Ramos (cell line): ENCODE measurements at regions not wholly inside any gene's neighbourhood (a gene's known extent, or its start where the extent isn't known, plus 50 kb on each side); places are given as distances from the start of the nearest gene placed in this dataset.

ENCODE experiments used
- in situ Hi-C: fragments of 300-500 bp; cut with MboI; formaldehyde crosslinking; loops from one replicate; pipeline ENCODE4 v1.14.3; 2022; ENCODE audit warnings: low sequenced_read_pairs; ENCODE audit not compliant: unreplicated experiment

DNA sequence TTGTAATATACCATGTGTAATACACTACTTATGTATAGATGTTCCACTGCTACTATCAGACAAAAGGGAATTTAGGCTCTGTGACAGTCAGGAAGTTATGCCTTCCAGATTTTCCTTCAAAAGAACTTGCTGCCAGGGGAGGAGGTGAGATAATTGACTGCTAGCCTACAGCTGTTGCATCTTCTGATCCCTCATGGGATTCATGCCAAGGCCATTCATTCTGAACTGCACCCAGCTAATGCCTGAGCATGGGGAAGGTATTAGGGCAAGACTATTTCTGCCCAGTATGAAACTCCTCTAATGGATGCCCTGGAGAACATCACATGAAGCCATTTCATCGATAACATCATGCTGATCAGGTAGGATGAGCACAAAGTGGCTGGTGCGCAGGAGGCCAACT is 746.5 kb upstream of the ZNF608 start:
- in situ Hi-C loops: no loop called here

DNA sequence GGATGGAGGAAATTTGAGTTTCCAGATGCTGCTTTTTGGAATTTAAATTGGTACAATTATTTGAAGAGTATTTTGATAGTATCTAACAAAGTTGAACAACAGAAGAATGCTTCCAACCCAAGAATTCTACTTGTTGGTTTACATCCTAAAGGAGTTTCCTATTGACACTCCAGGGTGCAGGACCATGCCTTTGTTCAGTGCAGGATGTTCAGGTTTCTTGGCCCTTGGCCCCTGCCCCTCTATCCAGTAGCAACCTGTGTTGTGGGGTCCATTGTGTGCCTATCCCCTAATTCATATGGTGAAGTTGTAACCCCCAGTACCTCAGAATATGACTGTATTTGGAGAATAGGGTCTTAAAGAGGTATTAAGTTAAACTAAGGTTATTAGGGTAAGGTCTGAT is 750.0 kb upstream of the ZNF608 start:
- in situ Hi-C loops: no loop called here

DNA sequence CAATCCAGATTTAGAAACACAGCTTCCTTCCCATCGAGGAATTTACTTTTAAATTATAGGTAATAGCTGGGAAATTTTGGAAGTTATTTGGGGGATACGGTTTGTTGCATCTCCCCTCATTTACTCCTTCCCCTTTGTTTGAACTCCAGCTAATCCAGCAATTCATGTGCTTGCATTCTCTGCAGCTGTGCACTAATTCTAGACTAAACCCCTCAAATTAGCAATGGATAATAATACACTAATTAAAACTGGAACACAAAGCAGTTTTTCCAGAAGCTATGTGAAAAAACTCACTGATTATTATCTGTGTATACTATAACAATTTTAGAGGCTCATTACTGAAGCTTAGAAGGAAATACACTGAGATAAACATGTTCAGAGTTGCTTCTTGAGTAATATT is 751.2 kb upstream of the ZNF608 start:
- in situ Hi-C loops: no loop called here

DNA sequence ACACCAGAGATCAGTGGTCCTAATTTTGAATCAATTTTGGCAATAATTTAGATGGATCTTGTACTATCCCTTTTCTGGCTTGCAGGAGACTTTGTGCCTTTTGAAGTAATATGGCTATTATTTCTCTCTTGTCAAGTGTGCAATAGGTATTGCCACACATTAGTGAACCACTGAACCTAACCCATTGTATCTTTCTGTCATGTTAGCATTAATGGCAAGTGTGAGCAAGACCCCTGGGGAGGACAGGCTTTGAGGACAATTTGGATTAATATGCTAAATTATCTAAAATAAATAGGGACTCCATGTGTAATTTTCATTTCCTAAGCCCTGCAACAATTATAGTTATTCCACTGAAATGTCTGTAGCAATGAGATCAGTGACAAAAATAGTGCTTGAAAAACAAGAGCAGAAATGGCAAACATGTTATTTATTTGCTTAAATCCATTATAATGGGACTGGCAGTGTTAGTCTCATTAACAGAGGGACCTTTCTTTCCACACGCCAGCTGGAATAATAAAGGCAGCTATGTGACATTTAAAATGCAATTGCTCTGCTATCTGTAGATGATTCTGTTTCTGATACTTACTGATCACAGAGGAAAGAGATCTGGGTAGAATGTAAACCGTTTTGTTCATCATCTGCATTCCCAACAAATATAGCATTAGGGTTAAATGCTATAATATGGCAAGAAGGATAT is 753.3 kb upstream of the ZNF608 start:
- in situ Hi-C loops: no loop called here

DNA sequence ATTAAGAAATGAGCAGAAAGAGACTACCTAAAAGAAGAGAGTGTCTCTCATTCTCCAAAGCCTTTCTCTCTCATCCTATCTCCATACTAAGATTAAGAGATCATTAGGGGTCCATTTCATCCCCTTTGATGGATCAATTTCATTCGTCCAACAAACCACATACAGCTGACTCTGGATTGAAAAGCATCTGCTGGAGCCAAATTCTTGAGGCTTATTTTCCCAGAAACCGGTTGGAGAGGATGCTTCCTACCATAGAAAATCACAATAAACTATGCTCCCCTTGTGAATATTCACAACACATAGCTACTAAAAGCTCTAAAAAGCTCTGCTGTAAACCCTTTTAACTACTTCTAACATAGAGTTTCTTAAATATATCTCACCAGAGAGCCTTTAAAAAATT is 755.0 kb upstream of the ZNF608 start:
- in situ Hi-C loops: no loop called here

DNA sequence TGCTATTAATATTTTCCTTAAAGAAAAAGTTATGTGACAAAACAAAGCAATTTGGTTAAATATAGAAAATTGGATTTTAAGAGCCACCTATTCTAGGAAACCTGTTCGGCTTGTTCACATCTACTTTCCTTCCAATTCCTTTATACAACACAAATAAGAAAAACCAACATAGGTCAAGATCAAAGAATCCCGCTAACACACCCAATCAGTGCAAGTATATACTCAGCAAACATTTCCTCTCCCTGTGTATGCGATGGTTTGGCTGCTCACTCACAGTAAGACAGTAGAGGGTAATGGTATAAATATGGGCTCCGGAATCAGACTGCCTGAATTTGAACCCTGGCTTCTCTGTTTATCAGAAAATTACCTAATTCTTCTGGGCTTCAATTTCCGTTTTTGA is 757.5 kb upstream of the ZNF608 start:
- in situ Hi-C loops: no loop called here

DNA sequence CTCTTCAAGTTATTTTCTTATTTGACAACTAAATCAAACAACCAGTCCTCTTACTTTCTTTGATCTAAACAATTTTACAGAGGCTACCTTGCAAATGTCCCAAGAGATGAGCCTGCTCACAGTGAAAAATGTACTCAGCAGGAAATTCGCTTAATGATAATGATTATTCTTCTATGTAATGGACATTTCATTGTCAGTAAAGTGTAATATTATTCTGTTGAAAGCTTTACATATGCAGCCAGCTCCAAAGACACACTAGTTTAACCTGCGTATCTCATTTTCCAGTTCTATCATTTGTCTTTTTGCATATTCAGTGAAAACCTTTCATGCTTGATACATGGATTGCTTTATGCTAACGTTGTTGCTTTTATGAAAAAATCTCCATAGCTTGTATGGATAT is 758.7 kb upstream of the ZNF608 start:
- in situ Hi-C loops: no loop called here

DNA sequence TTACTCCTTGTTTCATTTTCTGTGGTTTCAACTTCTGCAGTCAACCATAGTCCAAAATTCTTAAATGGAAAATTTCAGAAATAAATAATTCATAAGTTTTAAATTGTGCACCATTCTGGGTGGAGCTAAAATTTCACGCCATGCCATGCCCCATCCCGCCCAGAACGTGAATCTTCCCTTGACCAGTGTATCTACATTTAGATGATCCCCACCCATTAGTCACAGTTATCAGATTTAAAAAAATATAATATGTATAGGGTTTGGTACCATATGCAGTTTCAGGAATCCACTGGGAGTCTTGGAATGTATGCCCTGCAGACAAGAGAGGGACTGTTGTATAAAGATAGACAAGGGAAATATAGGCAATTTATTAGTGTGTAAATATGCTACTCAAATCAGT is 759.7 kb upstream of the ZNF608 start:
- in situ Hi-C loops: no loop called here

DNA sequence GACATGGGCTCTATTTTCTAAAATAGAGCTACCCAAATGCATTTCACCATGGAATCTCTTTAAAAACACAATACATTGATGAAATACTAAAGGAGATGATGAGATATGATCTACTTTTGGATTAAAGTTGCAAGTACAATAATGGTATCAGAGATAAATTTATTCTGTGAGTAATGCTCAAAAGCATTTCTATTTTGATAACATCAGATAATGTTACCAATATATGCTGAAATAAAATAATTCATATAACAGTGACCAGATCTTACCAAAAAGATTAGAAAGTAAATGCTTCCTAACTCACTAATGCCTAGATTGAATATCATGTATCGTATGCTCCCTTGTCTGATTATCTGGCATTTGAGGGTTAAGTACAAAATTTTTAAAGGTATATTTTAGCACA is 761.8 kb upstream of the ZNF608 start:
- in situ Hi-C loops: no loop called here

DNA sequence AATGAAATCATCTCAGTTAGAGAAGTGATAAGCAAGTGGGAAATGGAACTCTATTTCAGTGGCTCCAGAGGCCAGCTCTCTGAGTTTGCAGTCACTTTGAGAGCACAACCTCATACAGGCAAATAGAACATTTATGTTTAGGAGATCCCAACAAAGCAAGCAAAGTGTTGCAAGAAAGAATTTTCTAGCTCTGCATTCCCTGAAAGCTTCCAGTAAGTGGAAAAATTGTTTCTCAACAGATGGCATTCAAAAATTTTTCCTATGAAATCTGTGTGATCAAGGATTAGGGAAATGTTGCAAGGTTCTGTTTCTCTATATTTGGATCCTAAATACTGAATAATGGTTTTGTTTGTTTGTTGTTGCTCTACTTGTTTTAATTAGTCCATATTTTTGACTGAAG is 764.2 kb upstream of the ZNF608 start:
- in situ Hi-C loops: no loop called here

DNA sequence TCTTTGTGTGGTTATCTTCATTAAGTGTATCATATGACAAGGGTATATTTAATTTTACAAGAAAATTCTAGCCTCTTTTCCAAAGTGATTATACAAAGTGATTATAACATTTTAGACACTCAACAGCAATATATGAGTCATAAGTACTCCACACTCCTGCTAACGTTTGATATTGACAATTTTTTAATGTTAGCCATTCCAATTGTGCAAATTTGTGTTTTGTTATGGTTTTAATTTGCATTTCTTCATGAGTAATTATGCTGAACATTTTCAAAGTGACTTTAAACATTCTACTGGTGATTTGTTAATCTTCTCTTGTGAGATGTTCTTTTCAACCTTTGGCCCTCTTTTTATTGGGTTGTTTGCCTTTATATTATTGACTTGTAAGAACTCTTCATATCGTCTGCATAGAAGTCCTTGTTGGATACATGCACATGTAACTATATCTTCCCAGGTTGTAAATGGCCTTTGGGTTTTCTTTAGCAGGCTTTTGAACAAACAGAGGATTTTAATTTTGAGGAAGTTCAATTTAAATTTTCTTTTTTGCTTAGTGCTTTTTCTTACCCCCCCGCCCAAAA is 771.6 kb upstream of the ZNF608 start:
- in situ Hi-C loops: no loop called here

DNA sequence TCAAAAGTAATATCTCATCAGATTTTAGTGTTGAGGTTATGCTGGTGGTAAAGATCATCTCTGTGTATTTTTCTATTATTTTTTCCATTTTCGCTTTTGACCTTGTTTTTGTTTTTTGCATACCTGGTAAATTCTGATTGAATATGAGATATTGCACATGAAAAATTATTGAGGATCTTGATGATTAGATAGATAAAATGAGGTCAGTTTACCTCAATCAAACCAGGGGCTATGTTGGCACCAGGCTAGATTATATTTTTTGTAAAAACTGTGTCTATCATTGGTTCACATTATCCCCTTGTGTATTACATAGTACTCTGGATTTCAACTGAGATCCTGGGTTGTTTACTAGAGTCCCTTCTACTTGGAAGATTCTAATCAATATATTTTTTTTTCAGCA is 774.9 kb upstream of the ZNF608 start:
- in situ Hi-C loops: no loop called here

DNA sequence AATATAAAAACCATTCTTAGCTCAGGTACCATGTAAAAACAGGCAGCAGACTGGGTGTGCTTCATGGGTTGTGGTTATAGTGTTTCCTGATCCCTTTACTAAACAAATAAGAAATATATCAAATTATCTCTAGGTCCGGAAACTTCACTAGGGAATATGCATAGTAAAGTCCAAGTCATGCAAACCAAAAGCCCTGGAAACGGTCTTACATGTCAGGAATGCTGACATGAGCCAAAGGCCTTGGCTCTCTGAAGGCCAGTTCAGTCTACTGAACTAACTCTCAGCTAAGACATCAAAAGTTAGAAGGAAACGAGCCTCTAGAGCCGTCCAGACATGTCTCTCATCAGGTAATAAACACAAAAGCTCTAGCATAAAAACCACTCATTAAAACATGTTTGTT is 778.9 kb upstream of the ZNF608 start:
- in situ Hi-C loops: no loop called here

DNA sequence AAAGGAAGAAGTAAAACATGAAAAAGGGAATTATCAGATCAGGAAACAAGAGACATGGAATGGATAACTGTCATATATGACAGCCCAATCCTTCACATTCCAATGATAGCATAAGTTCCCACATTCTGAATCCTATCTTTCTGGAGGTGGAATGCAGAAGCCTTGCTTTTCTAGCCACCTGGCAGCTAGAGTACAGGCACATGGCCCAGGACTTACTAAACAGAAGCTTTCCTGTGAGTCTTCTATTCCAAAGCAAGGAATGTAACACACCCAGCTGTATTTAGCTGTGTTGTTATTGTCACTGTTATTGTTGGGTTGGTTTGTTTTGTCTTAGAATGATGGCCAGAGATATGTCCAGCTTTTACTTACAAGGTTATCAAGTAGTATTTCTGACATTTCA is 780.5 kb upstream of the ZNF608 start:
- in situ Hi-C loops: no loop called here

DNA sequence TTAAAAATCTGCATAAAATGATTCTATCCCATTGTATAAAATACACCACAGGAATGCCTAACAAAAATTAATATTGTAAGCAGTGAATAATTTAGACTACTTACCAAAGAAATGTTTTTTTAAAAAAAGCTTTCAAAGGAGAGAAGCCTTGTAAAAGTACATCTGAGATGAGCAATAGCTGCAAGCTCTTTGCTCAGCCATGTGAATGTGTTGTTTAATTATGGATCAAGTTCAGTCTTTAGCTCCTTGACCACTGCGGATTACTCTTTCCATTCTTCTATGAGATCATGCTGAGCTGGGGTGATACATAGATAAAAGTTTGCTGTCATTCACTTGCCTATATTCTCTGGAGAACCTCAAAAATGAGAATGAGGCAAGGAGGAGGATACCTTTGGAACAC is 782.4 kb upstream of the ZNF608 start:
- in situ Hi-C loops: no loop called here

DNA sequence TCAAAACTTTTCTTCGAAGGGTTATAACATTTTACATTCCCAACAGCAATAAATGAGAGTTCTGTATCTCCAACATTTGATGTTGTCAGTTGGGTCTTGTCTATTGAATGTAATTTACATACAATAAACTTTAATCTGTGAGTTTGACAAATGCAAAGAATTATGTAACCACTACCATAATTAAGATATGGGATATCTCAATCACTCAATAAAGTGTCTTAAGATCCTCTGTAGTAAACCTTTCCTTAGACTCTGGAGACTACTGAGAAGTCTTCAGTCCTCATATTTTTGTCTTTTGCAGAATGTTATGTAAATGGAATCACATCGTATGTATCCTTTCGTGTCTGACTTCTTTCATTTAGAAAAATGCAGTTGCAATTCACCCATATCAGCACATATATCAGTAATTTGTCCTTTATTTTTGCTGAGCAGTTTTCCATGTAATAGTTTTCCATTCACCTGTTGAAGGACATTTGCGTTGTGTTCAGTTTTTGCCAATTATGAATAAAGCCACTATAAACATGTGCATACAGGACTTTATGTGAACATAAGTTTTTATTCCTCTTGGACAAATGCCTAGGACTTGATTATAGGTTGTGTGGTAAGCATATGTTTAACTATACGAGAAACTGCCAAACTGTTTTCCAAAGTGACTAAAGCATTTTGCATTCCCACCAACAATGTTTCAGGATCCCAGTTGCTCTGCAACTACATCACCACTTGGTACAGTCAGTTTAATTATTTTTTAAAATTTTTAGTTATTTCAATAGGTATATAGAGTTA is 784.6 kb upstream of the ZNF608 start:
- in situ Hi-C loops: no loop called here

DNA sequence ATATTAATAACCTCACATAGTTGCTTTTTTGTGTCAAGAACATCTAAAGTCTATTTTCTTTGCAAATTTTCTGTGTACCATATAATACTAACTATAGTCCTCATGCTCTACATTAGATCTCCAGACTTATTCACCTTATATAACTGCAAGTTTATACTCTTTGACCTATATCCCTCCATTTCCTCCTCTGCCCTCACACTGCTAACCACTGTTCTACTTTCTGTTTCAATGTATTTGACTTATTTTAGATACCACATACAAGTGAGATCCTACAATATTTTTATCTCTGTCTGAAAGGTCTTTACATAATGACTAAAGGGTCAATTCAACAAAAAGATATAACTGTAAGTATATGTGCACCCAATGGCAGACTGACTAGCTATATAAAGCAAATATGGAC is 789.7 kb upstream of the ZNF608 start:
- in situ Hi-C loops: no loop called here

DNA sequence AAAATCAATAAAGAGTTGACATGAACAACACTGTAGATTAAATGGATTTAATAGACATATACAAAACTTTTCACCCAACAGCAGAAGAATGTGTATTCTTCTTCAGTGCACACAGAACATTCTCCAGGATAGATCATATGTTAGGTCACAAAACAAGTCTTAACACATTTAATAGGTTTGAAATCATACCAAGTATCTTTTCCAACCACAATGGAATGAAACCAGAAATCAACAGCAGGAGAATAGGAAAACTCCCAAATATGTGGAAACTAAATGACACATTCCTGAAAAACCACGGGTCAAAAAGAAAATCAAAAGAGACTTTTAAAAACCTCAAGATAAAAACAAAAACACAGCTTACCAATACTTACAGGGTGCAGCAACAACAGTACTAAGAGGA is 790.1 kb upstream of the ZNF608 start:
- in situ Hi-C loops: no loop called here

DNA sequence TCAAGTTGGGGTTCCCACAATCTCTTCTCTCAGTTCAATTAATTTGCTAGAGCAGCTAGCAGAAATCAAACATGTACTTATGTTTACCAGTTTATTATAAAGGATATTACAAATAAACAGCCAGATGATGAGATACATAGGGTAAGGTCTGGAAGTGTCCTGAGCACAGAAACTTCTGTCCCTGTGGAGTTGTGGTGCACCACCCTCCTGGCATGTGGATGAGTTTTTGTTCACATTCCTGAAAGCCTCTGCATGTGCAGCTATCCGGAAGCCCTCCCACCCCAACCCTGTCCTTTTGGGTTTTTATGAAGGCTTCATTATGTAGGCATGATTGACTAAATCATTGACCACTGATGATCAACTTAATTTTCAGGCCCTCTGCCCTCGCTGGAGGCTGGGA is 791.2 kb upstream of the ZNF608 start:
- in situ Hi-C loops: no loop called here

DNA sequence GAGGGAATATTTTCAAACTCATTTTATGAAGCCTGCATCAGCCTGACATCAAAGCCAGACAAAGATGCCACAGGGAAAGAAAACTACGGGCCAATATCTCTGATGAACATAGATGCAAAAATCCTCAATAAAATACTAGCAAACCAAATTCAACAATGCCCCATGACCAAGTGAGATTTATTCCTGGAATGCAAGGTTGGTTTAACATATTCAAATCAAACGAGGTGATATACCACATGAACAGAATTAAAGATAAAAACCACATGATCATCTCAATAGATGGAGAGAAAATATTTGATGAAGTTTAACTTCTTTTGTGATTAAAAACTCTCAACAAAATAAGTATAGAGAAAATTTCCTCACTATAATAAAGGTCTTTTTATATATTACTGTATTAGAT is 792.0 kb upstream of the ZNF608 start:
- in situ Hi-C loops: no loop called here

DNA sequence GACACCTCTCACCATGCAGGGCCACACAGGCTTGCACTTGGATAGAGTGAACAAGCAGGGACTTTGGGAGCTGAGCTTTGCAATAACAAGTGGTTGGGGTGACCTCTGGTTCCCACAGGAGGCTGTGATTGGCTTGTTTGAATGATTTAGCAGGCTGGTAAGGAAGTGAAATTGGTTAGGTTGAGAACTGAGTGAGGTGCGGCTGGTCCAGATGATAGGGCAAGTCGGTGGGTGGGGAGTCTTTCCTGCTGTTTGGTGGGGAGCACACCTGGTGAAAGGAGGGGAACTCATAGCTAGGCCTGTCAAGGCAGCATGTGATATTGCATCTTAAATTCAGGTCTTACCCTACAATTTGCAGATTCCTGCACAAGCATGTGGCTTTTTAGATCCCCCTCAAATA is 794.6 kb upstream of the ZNF608 start:
- in situ Hi-C loops: no loop called here
